Suprapubic skin (tissue), 4 donors: ENCODE measurements at regions not wholly inside any gene's neighbourhood (a gene's known extent, or its start where the extent isn't known, plus 50 kb on each side); places are given as distances from the start of the nearest gene placed in this dataset.

Experiments
- EP300 ChIP-seq: sonication (generic); formaldehyde crosslinking; IDR thresholded peaks from one replicate; pipeline ENCODE4 v1.6.1; 2017; ENCODE audit warnings: antibody characterized with exemption
- POLR2A ChIP-seq, 2 donors: fragments of 450-650 bp; IDR thresholded peaks; one replicate each; pipeline ENCODE4 v1.6.1; 2017; ENCODE audit warnings: antibody characterized with exemption in 2 of 2, mild to moderate bottlenecking in 2 of 2, moderate library complexity in 2 of 2
- POLR2AphosphoS5 ChIP-seq, 3 donors: sonication (generic); formaldehyde crosslinking; IDR thresholded peaks; one replicate each; pipeline ENCODE4 v1.6.1; 2017; ENCODE audit warnings: antibody characterized with exemption in 3 of 3

DNA sequence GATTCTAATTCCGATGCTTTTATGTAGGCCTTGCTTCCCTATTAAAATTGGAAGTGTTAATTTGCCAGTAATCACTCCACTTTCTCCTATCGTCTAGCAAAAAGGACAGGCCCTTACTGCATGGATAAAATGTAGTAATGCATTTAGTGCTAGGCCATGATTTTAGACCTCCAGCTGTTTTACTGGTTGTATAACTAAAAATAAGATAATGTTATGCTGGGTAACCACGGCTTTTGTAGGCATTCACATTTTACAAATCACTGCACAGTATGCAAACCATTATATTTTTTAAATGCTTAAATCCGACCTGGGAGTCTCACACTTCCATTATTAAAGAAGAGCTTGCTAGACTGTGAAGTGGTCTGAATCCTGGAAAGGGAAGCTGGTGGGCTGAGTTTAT lies 179.5 kb downstream of the TFAP2A start:
- TF ChIP-seq POLR2A (IDR thresholded peaks at IDR 0.05) (no peak), POLR2AphosphoS5 (IDR thresholded peaks at IDR 0.05) (no peak), EP300 (no peak)
